ENCODE measurements at regions not wholly inside any gene's neighbourhood (a gene's known extent, or its start where the extent isn't known, plus 50 kb on each side); places are given as distances from the start of the nearest gene placed in this dataset.

DNA sequence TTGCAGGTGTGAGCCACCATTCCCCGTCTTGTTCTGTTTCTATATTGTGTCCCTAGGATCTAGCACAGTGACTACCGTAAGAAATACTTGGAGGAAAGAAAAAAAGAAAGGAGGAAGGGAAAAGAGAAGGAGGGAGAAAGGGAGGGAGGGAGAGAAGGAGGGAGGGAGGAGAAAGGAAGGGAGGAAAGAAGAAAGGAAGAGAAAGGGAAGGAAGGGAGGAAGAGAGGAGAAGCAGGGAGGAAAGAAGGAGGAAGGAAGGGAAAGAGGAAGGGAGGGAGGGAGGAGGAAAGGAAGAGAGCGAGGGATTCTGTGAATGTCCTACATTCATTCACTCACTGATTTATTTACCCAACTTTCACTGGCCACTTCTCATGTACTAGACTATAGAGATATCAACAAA, 178.4 kb downstream of the MAFB start:
- Mint-ChIP-seq H3K4me1 (ENCODE audit: low read depth) (no peaks in the 10 kb centered on the region), H3K36me3 (ENCODE audit: low read depth) (no peaks in the 10 kb centered on the region), H3K27ac (no peak overlapping the region), H3K27me3 (ENCODE audit: insufficient read depth) (no peaks in the 10 kb centered on the region; the same call in 1 of the 2 replicates), H3K4me3 (no peak overlapping the region), H3K9me3 (peaks cover 40% of the 10 kb centered on the region)
- DNase-seq = no peak
- TF ChIP-seq, protein P1, sequence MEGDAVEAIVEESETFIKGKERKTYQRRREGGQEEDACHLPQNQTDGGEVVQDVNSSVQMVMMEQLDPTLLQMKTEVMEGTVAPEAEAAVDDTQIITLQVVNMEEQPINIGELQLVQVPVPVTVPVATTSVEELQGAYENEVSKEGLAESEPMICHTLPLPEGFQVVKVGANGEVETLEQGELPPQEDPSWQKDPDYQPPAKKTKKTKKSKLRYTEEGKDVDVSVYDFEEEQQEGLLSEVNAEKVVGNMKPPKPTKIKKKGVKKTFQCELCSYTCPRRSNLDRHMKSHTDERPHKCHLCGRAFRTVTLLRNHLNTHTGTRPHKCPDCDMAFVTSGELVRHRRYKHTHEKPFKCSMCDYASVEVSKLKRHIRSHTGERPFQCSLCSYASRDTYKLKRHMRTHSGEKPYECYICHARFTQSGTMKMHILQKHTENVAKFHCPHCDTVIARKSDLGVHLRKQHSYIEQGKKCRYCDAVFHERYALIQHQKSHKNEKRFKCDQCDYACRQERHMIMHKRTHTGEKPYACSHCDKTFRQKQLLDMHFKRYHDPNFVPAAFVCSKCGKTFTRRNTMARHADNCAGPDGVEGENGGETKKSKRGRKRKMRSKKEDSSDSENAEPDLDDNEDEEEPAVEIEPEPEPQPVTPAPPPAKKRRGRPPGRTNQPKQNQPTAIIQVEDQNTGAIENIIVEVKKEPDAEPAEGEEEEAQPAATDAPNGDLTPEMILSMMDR (IDR thresholded peaks at IDR 0.05) = no peak

DNA sequence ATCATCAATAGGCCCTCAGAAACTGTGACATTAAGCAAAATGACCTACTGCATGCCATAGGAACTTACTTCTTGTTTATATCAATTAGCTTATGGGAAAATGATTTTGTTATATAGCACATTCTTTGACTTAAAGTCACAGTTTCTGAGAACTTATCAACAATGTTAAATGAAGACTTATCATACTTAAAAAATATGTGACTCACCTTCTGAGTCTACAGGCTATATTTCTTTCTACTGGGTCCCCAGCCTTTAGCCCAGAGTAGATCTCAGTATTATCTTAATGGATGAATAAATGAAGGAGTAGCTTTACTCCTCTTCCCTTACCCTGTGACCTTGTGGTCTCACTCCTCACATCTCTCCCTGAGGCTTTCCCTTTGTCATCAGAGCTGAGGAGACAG, 180.2 kb downstream of the MAFB start:
- DNase-seq = no peak
- TF ChIP-seq, protein P1 (IDR thresholded peaks at IDR 0.05) = no peak
- H3K9me3 Mint-ChIP-seq = peaks cover 39% of the 10 kb centered on the region

DNA sequence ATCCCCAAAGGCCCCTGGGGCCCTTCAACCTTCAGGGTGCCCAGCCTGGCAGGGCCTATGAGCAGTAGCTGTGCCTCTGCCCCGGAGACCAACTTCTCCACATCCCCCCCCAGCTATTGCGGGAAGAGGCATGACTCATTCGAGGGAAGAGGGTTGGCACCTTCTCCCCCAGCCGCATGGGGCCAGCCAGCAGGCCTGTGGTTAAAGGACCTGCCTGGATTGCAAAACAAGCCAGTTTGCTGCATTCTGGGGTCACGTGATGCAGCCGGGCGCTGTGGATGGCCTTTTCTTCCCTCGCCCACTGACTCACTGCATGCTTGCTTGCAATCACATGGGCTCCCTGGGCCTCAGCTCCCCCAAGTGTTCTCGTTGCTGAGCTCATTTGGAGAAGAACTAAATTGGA, 182.5 kb downstream of the MAFB start:
- Mint-ChIP-seq H3K27ac (no peak overlapping the region), H3K4me1 (ENCODE audit: low read depth) (no peaks in the 10 kb centered on the region), H3K4me3 (no peak overlapping the region), H3K27me3 (ENCODE audit: insufficient read depth) (no peaks in the 10 kb centered on the region; the same call in 1 of the 2 replicates), H3K36me3 (ENCODE audit: low read depth) (no peaks in the 10 kb centered on the region), H3K9me3 (peaks cover 34% of the 10 kb centered on the region)
- TF ChIP-seq, protein P1 (IDR thresholded peaks at IDR 0.05) = no peak
- no peak for DNase-seq

More for the DNA sequence above, 180.2 kb downstream of the MAFB start:
- Mint-ChIP-seq H3K36me3 (ENCODE audit: low read depth) (no peaks in the 10 kb centered on the region), H3K27ac (no peak overlapping the region), H3K4me1 (ENCODE audit: low read depth) (no peaks in the 10 kb centered on the region), H3K4me3 (no peak overlapping the region), H3K27me3 (ENCODE audit: insufficient read depth) (no peaks in the 10 kb centered on the region)

DNA sequence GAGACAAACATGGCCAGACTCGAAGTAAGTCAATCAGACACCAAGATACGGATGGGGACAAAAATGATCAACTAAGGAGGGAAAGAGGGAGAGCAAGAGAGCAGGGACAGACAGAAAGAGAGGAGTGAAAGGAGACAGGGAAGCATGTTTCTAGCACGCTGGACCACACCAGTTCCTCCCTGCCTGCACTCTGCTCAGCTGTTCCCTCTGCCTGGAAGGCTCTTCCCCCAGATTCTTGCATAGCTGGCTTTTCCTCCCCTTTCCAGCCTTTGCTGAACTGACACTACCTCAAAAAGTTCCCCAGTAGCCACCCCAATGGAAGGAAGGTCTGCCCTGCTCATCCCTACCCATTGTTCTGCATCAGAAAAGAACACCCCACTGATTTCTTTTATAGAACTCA, 185.9 kb downstream of the MAFB start:
- Mint-ChIP-seq H3K4me1 (ENCODE audit: low read depth) (no peaks in the 10 kb centered on the region), H3K27me3 (ENCODE audit: insufficient read depth) (no peaks in the 10 kb centered on the region; the same call in 1 of the 2 replicates), H3K9me3 (peaks cover 36% of the 10 kb centered on the region), H3K27ac (no peak overlapping the region), H3K4me3 (no peak overlapping the region), H3K36me3 (ENCODE audit: low read depth) (no peaks in the 10 kb centered on the region)
- TF ChIP-seq, protein P1 (IDR thresholded peaks at IDR 0.05) = no peak
- no peak for DNase-seq

DNA sequence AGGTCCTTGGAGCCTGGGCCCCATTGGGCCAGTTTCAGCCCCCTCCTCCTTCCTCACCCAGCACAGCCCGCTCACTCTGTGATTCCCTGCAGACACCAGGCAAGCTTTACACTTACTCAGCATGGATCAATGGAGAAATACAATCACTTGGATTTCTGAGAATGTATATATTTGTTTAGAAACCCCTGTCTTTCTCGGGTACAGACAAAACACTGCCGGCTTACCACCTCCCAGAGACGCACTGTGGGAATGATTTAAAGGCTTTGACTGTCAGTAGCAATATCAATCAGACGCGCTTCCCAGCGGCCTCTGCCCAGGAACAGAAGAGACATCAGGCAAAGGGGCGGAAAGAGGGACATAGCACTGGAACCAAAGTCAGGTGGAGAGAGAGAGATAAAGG, 186.5 kb downstream of the MAFB start:
- Mint-ChIP-seq H3K36me3 (ENCODE audit: low read depth) (no peaks in the 10 kb centered on the region), H3K27ac (no peak overlapping the region), H3K9me3 (peaks cover 36% of the 10 kb centered on the region), H3K4me3 (no peak overlapping the region), H3K27me3 (ENCODE audit: insufficient read depth) (no peaks in the 10 kb centered on the region; the same call in 1 of the 2 replicates), H3K4me1 (ENCODE audit: low read depth) (no peaks in the 10 kb centered on the region)
- DNase-seq = no peak
- TF ChIP-seq, protein P1 (IDR thresholded peaks at IDR 0.05) = no peak

DNA sequence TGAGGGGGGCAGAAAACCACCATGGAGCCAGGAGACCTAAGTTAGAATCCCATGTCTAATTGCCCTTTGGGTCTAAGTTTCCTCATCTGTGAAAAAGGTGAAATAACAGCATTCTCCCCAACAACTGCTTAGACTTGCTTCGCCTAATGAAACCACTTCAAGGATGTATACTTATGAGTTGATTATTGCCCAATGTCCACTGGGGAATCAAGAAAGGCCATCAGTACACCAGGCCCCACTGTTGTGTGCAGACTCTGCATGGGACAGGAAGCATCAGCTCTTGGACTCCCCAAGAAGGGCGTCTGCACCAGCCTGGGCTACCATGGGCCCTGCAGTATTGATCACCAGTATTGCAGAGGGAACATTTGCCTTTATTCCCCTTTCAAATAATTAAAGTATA, 189.6 kb downstream of the MAFB start:
- Mint-ChIP-seq H3K27ac (no peak overlapping the region), H3K27me3 (ENCODE audit: insufficient read depth) (no peaks in the 10 kb centered on the region; the same call in 1 of the 2 replicates), H3K9me3 (peaks cover 36% of the 10 kb centered on the region), H3K4me3 (no peak overlapping the region), H3K36me3 (ENCODE audit: low read depth) (no peaks in the 10 kb centered on the region), H3K4me1 (ENCODE audit: low read depth) (no peaks in the 10 kb centered on the region)
- TF ChIP-seq, protein P1 (IDR thresholded peaks at IDR 0.05) = no peak
- DNase-seq = no peak
